OCI-LY7 (cell line): ENCODE measurements at regions not wholly inside any gene's neighbourhood (a gene's known extent, or its start where the extent isn't known, plus 50 kb on each side); places are given as distances from the start of the nearest gene placed in this dataset.

Experiments
- BruUV-seq: library from RNA; stranded (reverse); fragments of 400-500 nt; replicated peaks from 2 replicates; lab custom pipeline; 2021; lab: Mats Ljungman, UMichigan
- CTCF ChIA-PET: fragments of 300-600 bp; sonication (Branson Sonifier 250); formaldehyde crosslinking; loops from one replicate; lab custom pipeline; 2022; ENCODE audit warnings: antibody characterized with exemption; ENCODE audit not compliant: unreplicated experiment; lab: Charles Lee
- POLR2A ChIA-PET: fragments of 300-600 bp; sonication (Branson Sonifier 250); formaldehyde crosslinking; loops from one replicate; lab custom pipeline; 2022; ENCODE audit warnings: antibody characterized with exemption; lab: Charles Lee
- DNase-seq: peaks from one replicate; pipeline ENCODE4 v3.0.0-alpha.2; 2015; ENCODE audit warnings: low spot score
- H2AFZ ChIP-seq: fragments of 200-600 bp; sonication (generic), shearing (Covaris generic); 2 replicates; pipeline ENCODE4 v1.6.1; 2014; ENCODE audit warnings: mild to moderate bottlenecking, antibody characterized with exemption, low read length, moderate library complexity
- H3K27ac ChIP-seq: fragments of 200-600 bp; sonication (generic); 2 replicates; pipeline ENCODE4 v1.5.1; 2014; ENCODE audit warnings: mixed run types, low read depth, mild to moderate bottlenecking, moderate library complexity, low read length, inconsistent platforms; ENCODE audit not compliant: poor library complexity, severe bottlenecking
- H3K36me3 ChIP-seq: fragments of 200-600 bp; sonication (generic); 2 replicates; pipeline ENCODE4 v1.6.1; 2014; ENCODE audit warnings: mild to moderate bottlenecking, antibody characterized with exemption, low read length, moderate library complexity, mixed read lengths; ENCODE audit not compliant: insufficient read depth
- H3K4me1 ChIP-seq: fragments of 200-600 bp; sonication (generic); 2 replicates; pipeline ENCODE4 v1.5.1; 2014; ENCODE audit warnings: mild to moderate bottlenecking, low read length; ENCODE audit not compliant: insufficient read depth, poor library complexity, severe bottlenecking
- H3K4me2 ChIP-seq: fragments of 200-600 bp; sonication (generic); 2 replicates; pipeline ENCODE4 v1.6.1; 2014; ENCODE audit warnings: mild to moderate bottlenecking, low read length
- H3K4me3 ChIP-seq: fragments of 200-600 bp; sonication (generic); 2 replicates; pipeline ENCODE4 v1.5.1; 2014; ENCODE audit warnings: mild to moderate bottlenecking, low read depth, low read length; ENCODE audit not compliant: poor library complexity, severe bottlenecking
- H3K79me2 ChIP-seq: fragments of 200-600 bp; sonication (generic); 2 replicates; pipeline ENCODE4 v1.6.1; 2016; ENCODE audit warnings: low read depth, mild to moderate bottlenecking, low read length, moderate library complexity, mixed read lengths; ENCODE audit not compliant: insufficient read depth
- H3K9me2 ChIP-seq: fragments of 200-600 bp; sonication (generic); 2 replicates; pipeline ENCODE4 v1.6.1; 2016; ENCODE audit warnings: mild to moderate bottlenecking, low read length, mixed read lengths; ENCODE audit not compliant: insufficient read depth
- H3K9me3 ChIP-seq: fragments of 200-600 bp; sonication (generic); 2 replicates; pipeline ENCODE4 v1.6.1; 2014; ENCODE audit warnings: mild to moderate bottlenecking, mixed run types, low read length, mixed read lengths
- H4K20me1 ChIP-seq: fragments of 200-600 bp; sonication (generic); 2 replicates; pipeline ENCODE4 v1.6.1; 2014; ENCODE audit warnings: mild to moderate bottlenecking, antibody characterized with exemption, low read length, moderate library complexity, mixed read lengths; ENCODE audit not compliant: insufficient read depth
- EZH2phosphoT487 ChIP-seq: fragments of 200-600 bp; sonication (generic); IDR thresholded peaks from 2 replicates; pipeline ENCODE4 v1.6.1; 2018; ENCODE audit warnings: low read depth, borderline replicate concordance, mild to moderate bottlenecking, mixed run types, antibody characterized with exemption, low read length, moderate library complexity, mixed read lengths
- intact Hi-C: fragments of 100-400 bp; cut with micrococcal nuclease; formaldehyde crosslinking; loops from one replicate; pipeline ENCODE4 v1.10.0; 2022; ENCODE audit not compliant: unreplicated experiment
- TF ChIP-seq, protein P1 (sequence below): fragments of 200-600 bp; sonication (generic); conservative IDR thresholded peaks from 2 replicates; pipeline ENCODE4 v1.5.1; 2014; ENCODE audit warnings: mild to moderate bottlenecking, antibody characterized with exemption, low read length, moderate library complexity, mixed read lengths

DNA sequence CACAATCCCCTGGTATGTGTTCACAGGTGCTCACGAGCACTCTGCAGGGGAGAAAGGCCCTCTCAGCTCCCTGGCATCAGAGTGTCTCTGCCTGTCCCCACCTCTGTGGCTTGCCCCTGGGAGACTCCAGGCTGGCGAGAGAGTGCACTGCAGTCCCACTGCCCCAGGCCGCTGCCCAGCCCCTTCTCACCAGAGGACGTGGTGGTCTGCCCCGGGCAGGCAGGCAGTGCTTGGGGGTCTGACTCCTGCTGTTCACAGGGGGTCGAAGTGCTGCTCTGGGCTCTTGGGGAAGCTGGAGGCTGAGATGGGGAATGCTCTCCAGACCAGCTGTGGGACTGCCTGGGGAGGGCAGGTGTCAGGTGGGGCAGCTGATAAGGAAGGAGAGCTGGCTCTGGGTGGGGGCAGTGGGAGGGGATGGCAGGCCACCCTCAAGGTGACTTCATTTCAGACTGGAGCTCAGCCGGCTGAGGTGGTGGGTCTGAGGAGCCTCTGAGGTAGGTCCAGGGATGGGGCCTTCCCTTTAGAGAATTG, 151.0 kb upstream of the B3GAT1 start:
- H4K20me1 ChIP-seq = no peaks in the 10 kb centered on the region
- H3K9me3 ChIP-seq = no peaks in the 10 kb centered on the region
- H3K79me2 ChIP-seq = no peaks in the 10 kb centered on the region
- no peak for DNase-seq
- H3K4me3 ChIP-seq = no peak overlapping the region
- H2AFZ ChIP-seq = no peak overlapping the region
- CTCF ChIA-PET = no interaction called here
- POLR2A ChIA-PET = no interaction called here
- BruUV-seq = no TSS peak
- no peaks in the 10 kb centered on the region for H3K36me3 ChIP-seq
- H3K9me2 ChIP-seq = no peaks in the 10 kb centered on the region
- TF ChIP-seq, protein P1, sequence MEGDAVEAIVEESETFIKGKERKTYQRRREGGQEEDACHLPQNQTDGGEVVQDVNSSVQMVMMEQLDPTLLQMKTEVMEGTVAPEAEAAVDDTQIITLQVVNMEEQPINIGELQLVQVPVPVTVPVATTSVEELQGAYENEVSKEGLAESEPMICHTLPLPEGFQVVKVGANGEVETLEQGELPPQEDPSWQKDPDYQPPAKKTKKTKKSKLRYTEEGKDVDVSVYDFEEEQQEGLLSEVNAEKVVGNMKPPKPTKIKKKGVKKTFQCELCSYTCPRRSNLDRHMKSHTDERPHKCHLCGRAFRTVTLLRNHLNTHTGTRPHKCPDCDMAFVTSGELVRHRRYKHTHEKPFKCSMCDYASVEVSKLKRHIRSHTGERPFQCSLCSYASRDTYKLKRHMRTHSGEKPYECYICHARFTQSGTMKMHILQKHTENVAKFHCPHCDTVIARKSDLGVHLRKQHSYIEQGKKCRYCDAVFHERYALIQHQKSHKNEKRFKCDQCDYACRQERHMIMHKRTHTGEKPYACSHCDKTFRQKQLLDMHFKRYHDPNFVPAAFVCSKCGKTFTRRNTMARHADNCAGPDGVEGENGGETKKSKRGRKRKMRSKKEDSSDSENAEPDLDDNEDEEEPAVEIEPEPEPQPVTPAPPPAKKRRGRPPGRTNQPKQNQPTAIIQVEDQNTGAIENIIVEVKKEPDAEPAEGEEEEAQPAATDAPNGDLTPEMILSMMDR = no peak
- TF ChIP-seq EZH2phosphoT487 = no peak
- no peaks in the 10 kb centered on the region for H3K4me1 ChIP-seq
- no peak overlapping the region for H3K27ac ChIP-seq
- intact Hi-C loops = no loop called here
- no peak overlapping the region for H3K4me2 ChIP-seq

DNA sequence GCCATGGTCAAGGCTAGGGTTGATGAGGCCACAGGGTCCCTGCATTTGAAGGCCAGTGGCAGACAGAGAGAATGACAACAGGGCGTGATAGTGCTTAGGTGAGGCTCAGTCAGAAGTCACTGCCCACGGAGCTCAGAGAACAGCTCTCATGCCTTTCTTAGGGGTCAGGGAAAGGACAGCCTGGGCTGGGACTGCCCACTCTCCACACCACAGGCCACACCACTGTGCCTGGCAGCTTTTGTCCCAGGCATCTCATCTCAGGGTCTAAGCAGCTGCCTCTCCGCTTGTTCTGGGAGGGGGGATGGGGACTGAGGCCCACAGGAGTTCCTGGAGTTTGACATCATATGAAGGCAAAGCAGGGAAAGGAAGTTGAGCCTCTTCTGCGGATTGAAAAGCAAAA, 150.2 kb upstream of the B3GAT1 start:
- no peaks in the 10 kb centered on the region for H3K4me1 ChIP-seq
- H3K79me2 ChIP-seq = no peaks in the 10 kb centered on the region
- no peak overlapping the region for H3K4me3 ChIP-seq
- BruUV-seq = no TSS peak
- H3K4me2 ChIP-seq = no peak overlapping the region
- DNase-seq = no peak
- H2AFZ ChIP-seq = no peak overlapping the region
- no peaks in the 10 kb centered on the region for H3K36me3 ChIP-seq
- H3K9me2 ChIP-seq = no peaks in the 10 kb centered on the region
- TF ChIP-seq, protein P1 = no peak
- no peak for TF ChIP-seq EZH2phosphoT487
- no peak overlapping the region for H3K27ac ChIP-seq
- ChIA-PET CTCF (no interaction called here), POLR2A (no interaction called here)
- intact Hi-C loops = no loop called here
- no peaks in the 10 kb centered on the region for H4K20me1 ChIP-seq
- no peaks in the 10 kb centered on the region for H3K9me3 ChIP-seq

DNA sequence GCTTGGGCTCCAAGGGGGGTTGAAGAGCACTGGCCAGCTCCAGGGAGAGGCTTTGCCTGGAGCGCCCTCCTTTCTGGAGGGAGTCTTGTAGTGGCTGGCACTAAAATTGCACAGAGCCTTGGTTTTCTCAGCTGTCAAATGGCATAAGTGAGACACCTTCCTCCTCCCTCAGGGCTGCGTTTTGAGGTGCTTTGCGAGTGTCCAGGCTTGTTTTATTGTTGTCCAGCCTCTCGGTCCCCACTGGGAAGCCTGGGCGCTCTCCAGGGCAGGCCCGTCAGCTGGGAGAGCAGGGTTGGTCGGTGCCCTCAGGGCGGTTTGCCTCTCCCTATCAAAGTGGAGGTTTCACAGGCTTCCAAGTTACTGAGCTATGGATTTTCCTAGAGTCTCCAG, 149.3 kb upstream of the B3GAT1 start:
- Histone ChIP-seq H3K4me2 (no peak overlapping the region), H3K4me3 (no peak overlapping the region), H2AFZ (no peak overlapping the region), H3K36me3 (no peaks in the 10 kb centered on the region), H3K79me2 (no peaks in the 10 kb centered on the region), H3K9me2 (no peaks in the 10 kb centered on the region), H4K20me1 (no peaks in the 10 kb centered on the region), H3K9me3 (no peaks in the 10 kb centered on the region), H3K27ac (no peak overlapping the region), H3K4me1 (no peaks in the 10 kb centered on the region)
- TF ChIP-seq EZH2phosphoT487 = no peak
- TF ChIP-seq, protein P1 = no peak
- no peak for DNase-seq
- intact Hi-C loops = no loop called here
- no TSS peak for BruUV-seq
- CTCF ChIA-PET = no interaction called here
- POLR2A ChIA-PET = no interaction called here
